ENCODE measurements at regions not wholly inside any gene's neighbourhood (a gene's known extent, or its start where the extent isn't known, plus 50 kb on each side); places are given as distances from the start of the nearest gene placed in this dataset.

DNA sequence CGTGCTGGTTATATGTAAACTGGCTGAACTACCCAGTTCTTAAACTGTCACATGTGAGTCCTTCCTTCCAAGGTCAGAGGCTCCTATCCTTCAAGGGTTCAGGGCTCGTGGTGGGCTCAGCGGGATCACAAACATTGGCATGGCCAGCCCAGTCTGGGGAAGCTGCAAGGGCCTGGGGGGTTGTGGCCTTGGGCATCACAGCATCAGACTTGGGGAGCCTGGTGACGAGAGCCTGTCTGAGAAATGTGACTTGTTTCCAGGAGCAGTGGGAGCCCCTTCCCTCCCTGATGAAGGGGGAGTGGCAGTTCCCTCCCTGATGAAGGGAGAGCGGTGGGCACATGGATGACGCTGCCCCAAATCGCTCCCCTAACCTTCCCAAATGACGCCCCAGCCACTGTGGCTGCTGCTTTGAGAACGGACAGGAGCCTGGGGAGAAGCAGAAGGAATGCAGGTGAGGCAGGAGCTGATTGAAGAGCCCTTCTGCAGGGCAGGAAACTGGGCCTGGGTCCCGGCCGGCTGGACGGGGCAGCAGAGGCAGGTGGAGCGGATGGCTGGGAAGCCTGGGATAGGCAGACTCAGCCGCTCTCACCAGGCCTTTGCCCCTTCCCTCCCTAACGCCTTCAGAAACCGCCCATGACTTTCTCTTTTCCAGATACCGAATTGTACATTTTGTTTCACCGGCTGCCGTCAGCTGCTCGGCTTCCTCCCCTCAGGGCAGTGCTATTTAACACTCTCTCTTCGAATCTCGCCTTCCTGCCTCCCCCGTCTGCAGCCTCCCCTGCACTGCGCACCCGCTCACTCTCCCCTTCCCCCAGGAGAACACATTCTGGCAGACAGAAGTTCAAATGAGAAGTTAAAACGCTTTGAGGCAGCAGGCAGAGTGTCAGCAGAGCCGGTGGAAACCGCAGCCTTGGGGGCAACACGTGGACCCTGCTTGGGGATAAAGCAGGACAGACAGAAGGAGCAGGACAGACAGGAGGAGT is 1486.7 kb downstream of the BRD1 start:
- H3K4me2 ChIP-seq (ENCODE audit: low read depth, low read length): peak overlapping the region; percentile 34; the same call in 1 of the 2 replicates
- H3K4me1 ChIP-seq (ENCODE audit: low read length): 0 out of 2 replicates have a peak, but pooled peaks cover 2% of the 10 kb centered on the region
- no peaks in the 10 kb centered on the region for H3K36me3 ChIP-seq (replicated peaks; ENCODE audit: insufficient read depth, low read length)
- TF ChIP-seq, protein P1, sequence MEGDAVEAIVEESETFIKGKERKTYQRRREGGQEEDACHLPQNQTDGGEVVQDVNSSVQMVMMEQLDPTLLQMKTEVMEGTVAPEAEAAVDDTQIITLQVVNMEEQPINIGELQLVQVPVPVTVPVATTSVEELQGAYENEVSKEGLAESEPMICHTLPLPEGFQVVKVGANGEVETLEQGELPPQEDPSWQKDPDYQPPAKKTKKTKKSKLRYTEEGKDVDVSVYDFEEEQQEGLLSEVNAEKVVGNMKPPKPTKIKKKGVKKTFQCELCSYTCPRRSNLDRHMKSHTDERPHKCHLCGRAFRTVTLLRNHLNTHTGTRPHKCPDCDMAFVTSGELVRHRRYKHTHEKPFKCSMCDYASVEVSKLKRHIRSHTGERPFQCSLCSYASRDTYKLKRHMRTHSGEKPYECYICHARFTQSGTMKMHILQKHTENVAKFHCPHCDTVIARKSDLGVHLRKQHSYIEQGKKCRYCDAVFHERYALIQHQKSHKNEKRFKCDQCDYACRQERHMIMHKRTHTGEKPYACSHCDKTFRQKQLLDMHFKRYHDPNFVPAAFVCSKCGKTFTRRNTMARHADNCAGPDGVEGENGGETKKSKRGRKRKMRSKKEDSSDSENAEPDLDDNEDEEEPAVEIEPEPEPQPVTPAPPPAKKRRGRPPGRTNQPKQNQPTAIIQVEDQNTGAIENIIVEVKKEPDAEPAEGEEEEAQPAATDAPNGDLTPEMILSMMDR (IDR thresholded peaks at IDR 0.05; ENCODE audit: low read length): no peak
- TF ChIP-seq EZH2phosphoT487 (IDR thresholded peaks at IDR 0.05; ENCODE audit: low read length) (no peak), EZH2 (optimal IDR thresholded peaks at IDR 0.05; ENCODE audit: low read depth, low read length) (no peak)
- H3K27ac ChIP-seq (ENCODE audit: low read length): no peak overlapping the region
- H3K9me2 ChIP-seq (replicated peaks; ENCODE audit: insufficient read depth, low read length): no peaks in the 10 kb centered on the region
- H3K79me2 ChIP-seq (ENCODE audit: low read length): no peaks in the 10 kb centered on the region
- H3F3A ChIP-seq (ENCODE audit: insufficient read depth, low read length): no peaks in the 10 kb centered on the region
- peaks cover 21% of the 10 kb centered on the region for H3K27me3 ChIP-seq (replicated peaks; ENCODE audit: insufficient read depth, low read length)
- H2AFZ ChIP-seq (ENCODE audit: low read length): peak overlapping the region; percentile 38; the same call in 1 of the 2 replicates
- peak overlapping the region; percentile 4; the same call in 1 of the 2 replicates for H3K4me3 ChIP-seq (ENCODE audit: low read length)
- H4K20me1 ChIP-seq (ENCODE audit: insufficient read depth, low read length): no peaks in the 10 kb centered on the region
- H3K9me3 ChIP-seq (replicated peaks; ENCODE audit: insufficient read depth, low read length): no peaks in the 10 kb centered on the region
- peak; percentile 21 for DNase-seq
- no peak overlapping the region for H3K9ac ChIP-seq (ENCODE audit: low read length)

DNA sequence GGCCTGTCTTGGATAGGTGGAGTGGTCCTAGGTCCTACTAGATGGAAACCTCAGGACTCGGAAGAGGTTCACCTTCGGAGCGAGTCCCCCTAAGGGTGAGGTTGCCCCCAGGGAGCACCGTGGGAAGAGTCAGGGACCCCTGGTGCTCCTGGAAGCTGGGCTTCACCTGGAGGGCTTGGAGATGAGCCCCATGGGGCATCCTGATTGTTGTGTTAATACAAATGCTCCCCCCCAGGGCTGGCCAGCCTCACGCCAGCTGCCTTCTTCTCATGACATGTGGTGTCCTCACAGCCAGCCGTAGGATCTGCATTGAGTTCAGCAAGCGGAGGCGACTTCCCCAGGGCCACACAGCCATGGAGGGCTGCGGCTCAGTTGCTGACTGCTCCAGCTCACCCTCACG is 1487.5 kb downstream of the BRD1 start:
- no peak overlapping the region for H2AFZ ChIP-seq (ENCODE audit: low read length)
- TF ChIP-seq, protein P1 (IDR thresholded peaks at IDR 0.05; ENCODE audit: low read length): no peak
- TF ChIP-seq EZH2 (optimal IDR thresholded peaks at IDR 0.05; ENCODE audit: low read depth, low read length): no peak
- TF ChIP-seq EZH2phosphoT487 (IDR thresholded peaks at IDR 0.05; ENCODE audit: low read length): no peak
- DNase-seq: no peak
- 0 out of 2 replicates have a peak, but pooled peaks cover 2% of the 10 kb centered on the region for H3K4me1 ChIP-seq (ENCODE audit: low read length)
- H3K79me2 ChIP-seq (ENCODE audit: low read length): no peaks in the 10 kb centered on the region
- no peaks in the 10 kb centered on the region for H3F3A ChIP-seq (ENCODE audit: insufficient read depth, low read length)
- H3K9me3 ChIP-seq (replicated peaks; ENCODE audit: insufficient read depth, low read length): no peaks in the 10 kb centered on the region
- no peak overlapping the region for H3K4me3 ChIP-seq (ENCODE audit: low read length)
- no peaks in the 10 kb centered on the region for H4K20me1 ChIP-seq (ENCODE audit: insufficient read depth, low read length)
- H3K27me3 ChIP-seq (replicated peaks; ENCODE audit: insufficient read depth, low read length): peaks cover 21% of the 10 kb centered on the region
- H3K9ac ChIP-seq (ENCODE audit: low read length): no peak overlapping the region
- no peaks in the 10 kb centered on the region for H3K36me3 ChIP-seq (replicated peaks; ENCODE audit: insufficient read depth, low read length)
- no peak overlapping the region for H3K4me2 ChIP-seq (ENCODE audit: low read depth, low read length)
- no peaks in the 10 kb centered on the region for H3K9me2 ChIP-seq (replicated peaks; ENCODE audit: insufficient read depth, low read length)
- H3K27ac ChIP-seq (ENCODE audit: low read length): no peak overlapping the region

DNA sequence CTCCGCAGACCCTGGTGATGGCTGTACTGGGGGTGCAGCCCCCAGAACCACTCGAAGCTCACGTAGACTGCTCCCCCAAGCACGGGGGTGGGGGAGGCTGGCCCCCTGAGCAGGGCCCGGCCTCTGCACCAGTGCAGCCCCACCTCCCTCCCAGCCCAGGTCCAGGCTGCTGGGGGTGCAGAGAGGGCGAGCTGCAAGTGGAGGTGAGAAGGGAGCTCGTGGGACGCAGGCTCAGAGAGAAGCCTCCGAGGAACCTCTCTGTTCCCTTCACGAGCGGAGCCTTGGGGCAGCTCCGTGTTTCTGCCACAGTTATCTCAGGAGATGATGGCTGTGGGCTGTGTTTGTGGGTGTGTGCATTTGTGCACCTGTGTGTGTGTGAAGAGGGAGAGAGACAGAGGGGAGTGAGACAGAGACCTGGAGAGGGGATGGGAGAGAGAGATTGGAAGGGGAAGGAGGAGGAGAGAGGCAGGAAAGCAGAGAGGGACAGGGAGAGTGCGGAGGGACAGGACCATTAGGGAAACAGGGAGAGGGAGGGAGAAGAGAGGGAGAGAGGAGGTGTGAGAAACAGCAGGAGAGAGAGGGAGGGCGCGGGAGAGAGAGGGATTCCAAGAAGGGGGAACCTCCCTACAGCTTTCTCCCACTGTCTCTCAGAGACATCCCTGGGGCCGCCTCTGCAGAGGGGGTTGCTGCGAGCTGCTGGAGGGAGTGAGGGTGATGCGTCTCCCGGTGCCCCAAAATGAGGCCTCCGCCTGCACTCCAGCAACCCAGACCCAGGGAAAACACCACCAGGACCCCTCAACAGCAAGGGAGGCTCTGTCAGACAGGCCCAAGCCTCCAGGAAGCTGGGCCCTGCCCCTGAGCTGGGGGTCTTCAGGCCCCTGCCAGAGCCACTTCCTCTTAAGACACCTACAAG is 1488.6 kb downstream of the BRD1 start:
- no peaks in the 10 kb centered on the region for H3K79me2 ChIP-seq (ENCODE audit: low read length)
- no peaks in the 10 kb centered on the region for H3F3A ChIP-seq (ENCODE audit: insufficient read depth, low read length)
- H3K9ac ChIP-seq (ENCODE audit: low read length): no peak overlapping the region
- H3K4me3 ChIP-seq (ENCODE audit: low read length): no peak overlapping the region
- H3K9me3 ChIP-seq (replicated peaks; ENCODE audit: insufficient read depth, low read length): no peaks in the 10 kb centered on the region
- H3K9me2 ChIP-seq (replicated peaks; ENCODE audit: insufficient read depth, low read length): no peaks in the 10 kb centered on the region
- TF ChIP-seq EZH2phosphoT487 (IDR thresholded peaks at IDR 0.05; ENCODE audit: low read length): no peak
- TF ChIP-seq, protein P1 (IDR thresholded peaks at IDR 0.05; ENCODE audit: low read length): no peak
- no peak for TF ChIP-seq EZH2 (optimal IDR thresholded peaks at IDR 0.05; ENCODE audit: low read depth, low read length)
- peaks cover 21% of the 10 kb centered on the region for H3K27me3 ChIP-seq (replicated peaks; ENCODE audit: insufficient read depth, low read length)
- H2AFZ ChIP-seq (ENCODE audit: low read length): no peak overlapping the region
- H4K20me1 ChIP-seq (ENCODE audit: insufficient read depth, low read length): no peaks in the 10 kb centered on the region
- no peak overlapping the region for H3K27ac ChIP-seq (ENCODE audit: low read length)
- H3K4me2 ChIP-seq (ENCODE audit: low read depth, low read length): no peak overlapping the region
- no peak for DNase-seq
- H3K36me3 ChIP-seq (replicated peaks; ENCODE audit: insufficient read depth, low read length): no peaks in the 10 kb centered on the region
- H3K4me1 ChIP-seq (ENCODE audit: low read length): 0 out of 2 replicates have a peak, but pooled peaks cover 2% of the 10 kb centered on the region

Measured in MM.1S (cell line).